Urothelium cell line (cell line): ENCODE measurements at regions not wholly inside any gene's neighbourhood (a gene's known extent, or its start where the extent isn't known, plus 50 kb on each side); places are given as distances from the start of the nearest gene placed in this dataset.
"Not testable (repeated sequence)": the region's sequence is repeated elsewhere in the genome, so short reads cannot be mapped to it uniquely, and the experiment has no call there.

Source experiments
- DNase-seq: peaks from one replicate; pipeline ENCODE4 v3.0.0; 2011; ENCODE audit warnings: low spot score, mixed read lengths
- FAIRE-seq: peaks from 2 replicates; lab custom pipeline; 2011; peaks lifted over from hg19 to GRCh38; lab: Jason Lieb, UNC

GRCh38 chr5:74535926-74536325, 104.6 kb downstream of the ENC1 start:
- FAIRE-seq (no peak), DNase-seq (no peak)

GRCh38 chr5:74534397-74535129, 106.0 kb downstream of the ENC1 start:
- DNase-seq (no peak), FAIRE-seq (no peak)

GRCh38 chr5:74530326-74531050, 110.0 kb downstream of the ENC1 start:
- FAIRE-seq (no peak), DNase-seq (no peak)

- no peak for DNase-seq
- FAIRE-seq, result no peak
Observed at GRCh38 chr5:74529101-74529500, 111.4 kb downstream of the ENC1 start.

GRCh38 chr5:74526111-74526510, 114.4 kb downstream of the ENC1 start:
- FAIRE-seq, result no peak
- DNase-seq, result no peak

GRCh38 chr5:74524767-74525166, 115.8 kb downstream of the ENC1 start:
- DNase-seq, FAIRE-seq: not testable (repeated sequence)

GRCh38 chr5:74523698-74524097, 116.8 kb downstream of the ENC1 start:
- FAIRE-seq, DNase-seq: not testable (repeated sequence)

- not testable (repeated sequence) for FAIRE-seq, DNase-seq
Observed at GRCh38 chr5:74522838-74523237, 117.7 kb downstream of the ENC1 start.

GRCh38 chr5:74521401-74521800, 119.1 kb downstream of the ENC1 start:
- DNase-seq (no peak), FAIRE-seq (no peak)

- DNase-seq (no peak), FAIRE-seq (no peak)
Observed at GRCh38 chr5:74519679-74520078, 120.8 kb downstream of the ENC1 start.

GRCh38 chr5:74519161-74519571, 121.4 kb downstream of the ENC1 start:
- FAIRE-seq (no peak), DNase-seq (no peak)

GRCh38 chr5:74517700-74518099, 122.8 kb downstream of the ENC1 start:
- no peak for DNase-seq
- FAIRE-seq, result no peak

GRCh38 chr5:74516211-74516636, 124.3 kb downstream of the ENC1 start:
- DNase-seq, result peak; percentile 33

GRCh38 chr5:74514888-74515551, 125.5 kb downstream of the ENC1 start:
- FAIRE-seq, result no peak
- no peak for DNase-seq

More at GRCh38 chr5:74516211-74516636, 124.3 kb downstream of the ENC1 start:
- FAIRE-seq, result no peak

- DNase-seq, FAIRE-seq: not testable (repeated sequence)
Observed at GRCh38 chr5:74511770-74512169, 128.8 kb downstream of the ENC1 start.

- FAIRE-seq (no peak), DNase-seq (no peak)
Observed at GRCh38 chr5:74510476-74511075, 130.0 kb downstream of the ENC1 start.

GRCh38 chr5:74507370-74508005, 133.0 kb downstream of the ENC1 start:
- FAIRE-seq, result no peak

GRCh38 chr5:74506119-74506518, 134.4 kb downstream of the ENC1 start:
- FAIRE-seq (no peak), DNase-seq (no peak)

More at GRCh38 chr5:74507370-74508005, 133.0 kb downstream of the ENC1 start:
- no peak for DNase-seq

- FAIRE-seq (no peak), DNase-seq (no peak)
Observed at GRCh38 chr5:74504463-74504862, 136.1 kb downstream of the ENC1 start.

GRCh38 chr5:74502479-74502950, 138.0 kb downstream of the ENC1 start:
- FAIRE-seq (no peak), DNase-seq (no peak)
